ENCODE measurements at regions not wholly inside any gene's neighbourhood (a gene's known extent, or its start where the extent isn't known, plus 50 kb on each side); places are given as distances from the start of the nearest gene placed in this dataset.

GRCh38 chr7:17206349-17206905 lies 92.0 kb upstream of the AHR start:
- TF ChIP-seq CTCF (IDR thresholded peaks at IDR 0.05 in 2 of 3, conservative IDR thresholded peaks at IDR 0.05 in 1 of 3; ENCODE audit: borderline replicate concordance in 1 of 3, insufficient read depth in 1 of 3, low read depth in 2 of 3, low read length in 2 of 3) (no peak), POLR2A (IDR thresholded peaks at IDR 0.05; ENCODE audit: borderline replicate concordance, extremely low read depth, insufficient read depth, insufficient read length) (no peak), CEBPB (IDR thresholded peaks at IDR 0.05; ENCODE audit: low read depth) (no peak), SIN3A (IDR thresholded peaks at IDR 0.05; ENCODE audit: low read depth) (no peak), EGR1 (IDR thresholded peaks at IDR 0.05; ENCODE audit: low read depth) (no peak), TCF7L2 (IDR thresholded peaks at IDR 0.05; ENCODE audit: borderline replicate concordance, extremely low read depth, insufficient read depth, insufficient read length) (no peak), ZFX (IDR thresholded peaks at IDR 0.05) (no peak), EZH2phosphoT487 (IDR thresholded peaks at IDR 0.05; ENCODE audit: borderline replicate concordance) (no peak), EZH2 (IDR thresholded peaks at IDR 0.05) (no peak), JUND (IDR thresholded peaks at IDR 0.05) (no peak)
- TF ChIP-seq, protein P1, sequence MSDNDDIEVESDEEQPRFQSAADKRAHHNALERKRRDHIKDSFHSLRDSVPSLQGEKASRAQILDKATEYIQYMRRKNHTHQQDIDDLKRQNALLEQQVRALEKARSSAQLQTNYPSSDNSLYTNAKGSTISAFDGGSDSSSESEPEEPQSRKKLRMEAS (IDR thresholded peaks at IDR 0.05) = no peak

All from HCT116 (cell line).